K562 (cell line): ENCODE measurements at regions not wholly inside any gene's neighbourhood (a gene's known extent, or its start where the extent isn't known, plus 50 kb on each side); places are given as distances from the start of the nearest gene placed in this dataset.

ENCODE experiments used
- ATAC-seq: fragments of 200-7000 bp; cut with Tn5 transposase; 3 replicates; pipeline ENCODE4 v1.9.1; 2020; ENCODE audit warnings: moderate library complexity
- BruUV-seq: library from RNA; stranded (reverse); fragments of 400-500 nt; replicated peaks from 2 replicates; lab custom pipeline; 2021; lab: Mats Ljungman, UMichigan
- CTCF ChIA-PET: fragments of 300-600 bp; formaldehyde crosslinking; extraction: SDS; loops from one replicate; lab custom pipeline; 2021; ENCODE audit warnings: low intra/inter-chr PET ratio; lab: Yijun Ruan, JAX
- POLR2A ChIA-PET: fragments of 300-600, 350-650 bp; sonication (Branson Sonifier 250); formaldehyde crosslinking; extraction: SDS; loops from one replicate; lab custom pipeline; 2021; ENCODE audit warnings: antibody characterized with exemption, inconsistent platforms; lab: Yijun Ruan, JAX
- DNase-seq, 4 experiments: peaks; one replicate each; pipeline versions ENCODE4 v3.0.0 to v3.0.0-alpha.2; 2011 to 2018; ENCODE audit warnings: low spot score in 3 of 4, mixed read lengths in 3 of 4; ENCODE audit errors: extremely low read depth in 1 of 4
- FAIRE-seq: peaks from 2 replicates; lab custom pipeline; 2011; peaks lifted over from hg19 to GRCh38; lab: Jason Lieb, UNC
- H2AFZ ChIP-seq: 2 replicates; pipeline ENCODE4 v1.6.0; 2011; ENCODE audit warnings: low read depth, low read length, control low read depth, inconsistent platforms
- H3K27ac ChIP-seq: fragments of 200-600 bp; 3 replicates; pipeline ENCODE4 v1.8.0; 2011; ENCODE audit warnings: low read depth, mild to moderate bottlenecking, control low read depth, inconsistent platforms, low read length, moderate library complexity, mixed read lengths; ENCODE audit errors: extremely low read depth
- H3K27me3 ChIP-seq, 2 experiments: fragments of 300-600 bp in 1 of 2; 2 replicates in 1 of 2; 3 replicates in 1 of 2; pipeline versions ENCODE4 v1.6.0 to v1.8.0; 2011; ENCODE audit warnings: inconsistent platforms in 2 of 2, low read length in 2 of 2, mild to moderate bottlenecking in 1 of 2, mixed read lengths in 1 of 2, moderate library complexity in 1 of 2; ENCODE audit not compliant: control insufficient read depth in 2 of 2, insufficient read depth in 2 of 2
- H3K36me3 ChIP-seq: fragments of 300-600 bp; 3 replicates; pipeline ENCODE4 v1.8.0; 2011; ENCODE audit warnings: mild to moderate bottlenecking, low read length, inconsistent platforms; ENCODE audit not compliant: control insufficient read depth, insufficient read depth
- H3K4me1 ChIP-seq, 2 experiments: fragments of 200-600 bp in 1 of 2; replicated peaks in 1 of 2; 2 replicates in 1 of 2; 3 replicates in 1 of 2; pipeline versions ENCODE4 v1.5.1 to v1.8.0; 2011; ENCODE audit warnings: inconsistent platforms in 2 of 2, low read length in 2 of 2, mild to moderate bottlenecking in 1 of 2, mixed read lengths in 1 of 2, moderate library complexity in 1 of 2; ENCODE audit not compliant: control insufficient read depth in 2 of 2, insufficient read depth in 2 of 2
- H3K4me2 ChIP-seq: 2 replicates; pipeline ENCODE4 v1.6.1; 2011; ENCODE audit warnings: low read length, control low read depth, inconsistent platforms, mixed read lengths; ENCODE audit not compliant: insufficient read depth
- H3K4me3 ChIP-seq: fragments of 200-600 bp; sonication (generic), shearing (Covaris generic); 2 replicates; pipeline ENCODE4 v1.5.1; 2016; ENCODE audit warnings: control low read depth, inconsistent platforms
- H3K79me2 ChIP-seq: fragments of 200-600 bp; 3 replicates; pipeline ENCODE4 v1.8.0; 2011; ENCODE audit warnings: low read length, inconsistent platforms; ENCODE audit not compliant: control insufficient read depth, insufficient read depth
- H3K9ac ChIP-seq, 2 experiments: 2 replicates each; pipeline versions ENCODE4 v1.6.0 to v1.6.1; 2011; ENCODE audit warnings: low read depth in 2 of 2, low read length in 2 of 2, control low read depth in 1 of 2, inconsistent platforms in 1 of 2, mild to moderate bottlenecking in 1 of 2, mixed read lengths in 1 of 2; ENCODE audit not compliant: insufficient read depth in 1 of 2
- H3K9me1 ChIP-seq: one replicate; pipeline ENCODE4 v1.6.0; 2011; ENCODE audit warnings: inconsistent platforms, mild to moderate bottlenecking, low read length, moderate library complexity; ENCODE audit not compliant: control insufficient read depth, insufficient read depth
- H3K9me3 ChIP-seq: replicated peaks from 2 replicates; pipeline ENCODE4 v1.5.1; 2011; ENCODE audit warnings: low read depth, low read length, inconsistent platforms; ENCODE audit not compliant: control insufficient read depth, insufficient read depth
- H4K20me1 ChIP-seq: replicated peaks from 2 replicates; pipeline ENCODE4 v1.6.1; 2011; ENCODE audit warnings: low read length, inconsistent platforms, mixed read lengths; ENCODE audit not compliant: control insufficient read depth, insufficient read depth
- BRD9 ChIP-seq: fragments of 450-650 bp; IDR thresholded peaks from 2 replicates; pipeline ENCODE4 v1.6.1; 2018; ENCODE audit warnings: low read depth; ENCODE audit not compliant: partially characterized antibody
- CREB1 ChIP-seq, 2 experiments: sonication (generic) in 1 of 2; formaldehyde crosslinking in 1 of 2; IDR thresholded peaks; 2 replicates each; pipeline versions ENCODE4 v1.6.1 to v1.8.0; 2012 to 2022; ENCODE audit warnings: inconsistent platforms in 1 of 2, mild to moderate bottlenecking in 1 of 2, missing genetic modification reagents in 1 of 2, moderate library complexity in 1 of 2
- ETV6 ChIP-seq, 3 experiments: fragments of 150-350 bp in 1 of 3; sonication (generic) in 1 of 3; formaldehyde crosslinking in 1 of 3; IDR thresholded peaks; 2 replicates each; pipeline versions ENCODE4 v1.6.1 to v1.8.0; 2014 to 2022; ENCODE audit warnings: borderline replicate concordance in 2 of 3, low read depth in 2 of 3, antibody characterized with exemption in 1 of 3, low read length in 1 of 3, mild to moderate bottlenecking in 1 of 3, missing genetic modification reagents in 1 of 3
- HMGN3 ChIP-seq: IDR thresholded peaks from 2 replicates; pipeline ENCODE4 v1.6.1; 2011; ENCODE audit warnings: borderline replicate concordance, low read depth, mild to moderate bottlenecking, mixed read lengths, low read length; ENCODE audit not compliant: insufficient read length; ENCODE audit errors: extremely low read depth
- IRF9 ChIP-seq: fragments of 450-650 bp; IDR thresholded peaks from 2 replicates; pipeline ENCODE4 v1.6.1; 2016; ENCODE audit warnings: missing biosample characterization, missing genetic modification characterization
- MAX ChIP-seq: sonication (generic); formaldehyde crosslinking; IDR thresholded peaks from 2 replicates; pipeline ENCODE4 v1.9.0; 2022; ENCODE audit warnings: mild to moderate bottlenecking, missing genetic modification reagents
- POU5F1 ChIP-seq: fragments of 150-350 bp; IDR thresholded peaks from 2 replicates; pipeline ENCODE4 v1.6.1; 2014; ENCODE audit warnings: borderline replicate concordance, low read length, low read depth, mild to moderate bottlenecking; ENCODE audit not compliant: partially characterized antibody
- TGIF2 ChIP-seq: sonication (generic); formaldehyde crosslinking; IDR thresholded peaks from 2 replicates; pipeline ENCODE4 v1.8.1; 2022; ENCODE audit warnings: mild to moderate bottlenecking, missing genetic modification reagents, moderate library complexity
- THAP12 ChIP-seq: fragments of 250-450 bp; sonication (Bioruptor Pico); IDR thresholded peaks from 2 replicates; pipeline ENCODE4 v1.9.0; 2021; ENCODE audit warnings: mild to moderate bottlenecking, inconsistent platforms
- TSC22D4 ChIP-seq: fragments of 450-650 bp; IDR thresholded peaks from 2 replicates; pipeline ENCODE4 v1.6.1; 2016; ENCODE audit warnings: missing genetic modification characterization, missing biosample characterization, control low read depth
- ZBTB34 ChIP-seq: fragments of 250-450 bp; sonication (Bioruptor Pico); IDR thresholded peaks from 2 replicates; pipeline ENCODE4 v1.8.0; 2021; ENCODE audit warnings: mild to moderate bottlenecking, moderate library complexity
- ZBTB8A ChIP-seq: fragments of 450-650 bp; IDR thresholded peaks from 2 replicates; pipeline ENCODE4 v1.6.1; 2018; ENCODE audit warnings: mild to moderate bottlenecking, moderate library complexity; ENCODE audit not compliant: partially characterized antibody
- ZC3H4 ChIP-seq: sonication (generic); formaldehyde crosslinking; IDR thresholded peaks from 2 replicates; pipeline ENCODE4 v1.9.0; 2021; ENCODE audit warnings: missing genetic modification reagents, borderline replicate concordance
- ZNF57 ChIP-seq: fragments of 450-650 bp; formaldehyde crosslinking; IDR thresholded peaks from 2 replicates; pipeline ENCODE4 v1.4.0; 2020; ENCODE audit warnings: mild to moderate bottlenecking, moderate library complexity
- ZNF583 ChIP-seq: fragments of 250-450 bp; sonication (Bioruptor Pico); IDR thresholded peaks from 2 replicates; pipeline ENCODE4 v1.4.0; 2020
- ZZZ3 ChIP-seq: fragments of 450-650 bp; IDR thresholded peaks from 2 replicates; pipeline ENCODE4 v1.6.1; 2016; ENCODE audit warnings: antibody characterized with exemption, mild to moderate bottlenecking, moderate library complexity
- WGBS: fragments of 100-300 bp; shearing (Covaris generic); methylation state at CpG from one replicate; pipeline ENCODE4 v1.1.6; 2016; ENCODE audit warnings: low coverage, mixed read lengths; ENCODE audit not compliant: insufficient coverage; ENCODE audit errors: missing lambda C conversion rate; 5-methylcytosine and 5-hydroxymethylcytosine counted together
- in situ Hi-C: fragments of 300-500 bp; cut with MboI; formaldehyde crosslinking; loops from 4 replicates; pipeline ENCODE4 v1.15.0; 2018; ENCODE audit warnings: inconsistent platforms, mixed read lengths
- intact Hi-C: fragments of 100-400 bp; cut with micrococcal nuclease; formaldehyde crosslinking; loops from 2 replicates; pipeline ENCODE4 v1.14.2; 2022

GRCh38 chr4:125836597-125837195 lies 521.9 kb downstream of the FAT4 start:
- Histone ChIP-seq H3K36me3 (no peaks in the 10 kb centered on the region), H3K4me2 (no peak overlapping the region), H3K4me1 (no peaks in the 10 kb centered on the region), H3K9ac (no peak overlapping the region), H2AFZ (no peak overlapping the region), H3K9me3 (no peaks in the 10 kb centered on the region), H4K20me1 (no peaks in the 10 kb centered on the region), H3K79me2 (no peaks in the 10 kb centered on the region), H3K27me3 (no peaks in the 10 kb centered on the region), H3K9me1 (no peaks in the 10 kb centered on the region), H3K4me3 (no peak overlapping the region), H3K27ac (no peak overlapping the region)
- CTCF ChIA-PET: no interaction called here
- no TSS peak for BruUV-seq
- ATAC-seq: no peak
- DNase-seq: no peak
- WGBS: 0% methylated on average over 4 of the region's 4 CpGs
- no peak for FAIRE-seq
- in situ Hi-C loops (no loop called here), intact Hi-C loops (no loop called here)
- POLR2A ChIA-PET: no interaction called here
- TF ChIP-seq MAX (CRISPR knock-in tag) (no peak), POU5F1 (no peak), TGIF2 (no peak), ZBTB34 (no peak), ZZZ3 (no peak), THAP12 (no peak), CREB1 (IDR thresholded peaks at IDR 0.05) (no peak), CREB1 (CRISPR knock-in tag; IDR thresholded peaks at IDR 0.05) (no peak), ZNF583 (no peak), BRD9 (no peak), TSC22D4 (no peak), ZNF57 (CRISPR knock-in tag) (no peak), ETV6 (IDR thresholded peaks at IDR 0.05; ENCODE audit: borderline replicate concordance in 1 of 2, low read depth in 2 of 2, low read length in 1 of 2) (no peak), ETV6 (CRISPR knock-in tag; IDR thresholded peaks at IDR 0.05; ENCODE audit: borderline replicate concordance) (no peak), ZC3H4 (CRISPR knock-in tag) (no peak), ZBTB8A (no peak), HMGN3 (no peak), IRF9 (no peak)
